ENCODE measurements at regions not wholly inside any gene's neighbourhood (a gene's known extent, or its start where the extent isn't known, plus 50 kb on each side); places are given as distances from the start of the nearest gene placed in this dataset.

GRCh38 chr11:131079036-131079435 is 162.8 kb upstream of the SNX19 start:
- TF ChIP-seq CTCF (IDR thresholded peaks at IDR 0.05) (no peak), EP300 (IDR thresholded peaks at IDR 0.05) (no peak)
